HepG2 (cell line): ENCODE measurements at regions not wholly inside any gene's neighbourhood (a gene's known extent, or its start where the extent isn't known, plus 50 kb on each side); places are given as distances from the start of the nearest gene placed in this dataset.

ENCODE experiments used
- CEBPZ ChIP-seq: IDR thresholded peaks from 2 replicates; pipeline ENCODE4 v1.6.1; 2012; ENCODE audit warnings: low read length, improper control_type of control experiment
- CTCF ChIP-seq: sonication (generic); formaldehyde crosslinking; IDR thresholded peaks from 2 replicates; pipeline ENCODE4 v1.5.0; 2020; ENCODE audit warnings: mild to moderate bottlenecking, missing genetic modification reagents, moderate library complexity
- MAFK ChIP-seq, 2 experiments: IDR thresholded peaks in 1 of 2; conservative IDR thresholded peaks in 1 of 2; 2 replicates each; pipeline ENCODE4 v1.6.1; 2011; ENCODE audit warnings: improper control_type of control experiment in 2 of 2, low read length in 2 of 2
- POLR2A ChIP-seq, 2 experiments: IDR thresholded peaks; 2 replicates each; pipeline ENCODE4 v1.6.1; 2011; ENCODE audit warnings: low read depth in 2 of 2, low read length in 2 of 2, mild to moderate bottlenecking in 1 of 2, moderate library complexity in 1 of 2; ENCODE audit not compliant: insufficient read depth in 1 of 2
- SIN3A ChIP-seq: IDR thresholded peaks from 2 replicates; pipeline ENCODE4 v1.6.1; 2011; ENCODE audit warnings: low read depth, mild to moderate bottlenecking, control low read depth, low read length, borderline replicate concordance
- TSC22D2 ChIP-seq: sonication (generic); formaldehyde crosslinking; IDR thresholded peaks from 2 replicates; pipeline ENCODE4 v1.5.1; 2020; ENCODE audit warnings: missing genetic modification reagents, mild to moderate bottlenecking, borderline replicate concordance
- ZNF580 ChIP-seq: IDR thresholded peaks from 2 replicates; pipeline ENCODE4 v1.6.1; 2016; ENCODE audit warnings: low read depth, borderline replicate concordance

- TF ChIP-seq CTCF (CRISPR knock-in tag) (no peak), CEBPZ (no peak), SIN3A (no peak), MAFK (conservative IDR thresholded peaks at IDR 0.05 in 1 of 2, IDR thresholded peaks at IDR 0.05 in 1 of 2; ENCODE audit: low read length in 2 of 2) (no peak), POLR2A (IDR thresholded peaks at IDR 0.05; ENCODE audit: insufficient read depth in 1 of 2, low read depth in 2 of 2, low read length in 2 of 2) (no peak), ZNF580 (CRISPR knock-in tag) (no peak), TSC22D2 (CRISPR knock-in tag) (no peak)
These were observed 254.7 kb downstream of the MAN2A1 start for GRCh38 chr5:109944461-109944860.
